ENCODE measurements at regions not wholly inside any gene's neighbourhood (a gene's known extent, or its start where the extent isn't known, plus 50 kb on each side); places are given as distances from the start of the nearest gene placed in this dataset.
"Not testable (repeated sequence)": the region's sequence is repeated elsewhere in the genome, so short reads cannot be mapped to it uniquely, and the experiment has no call there.

DNA sequence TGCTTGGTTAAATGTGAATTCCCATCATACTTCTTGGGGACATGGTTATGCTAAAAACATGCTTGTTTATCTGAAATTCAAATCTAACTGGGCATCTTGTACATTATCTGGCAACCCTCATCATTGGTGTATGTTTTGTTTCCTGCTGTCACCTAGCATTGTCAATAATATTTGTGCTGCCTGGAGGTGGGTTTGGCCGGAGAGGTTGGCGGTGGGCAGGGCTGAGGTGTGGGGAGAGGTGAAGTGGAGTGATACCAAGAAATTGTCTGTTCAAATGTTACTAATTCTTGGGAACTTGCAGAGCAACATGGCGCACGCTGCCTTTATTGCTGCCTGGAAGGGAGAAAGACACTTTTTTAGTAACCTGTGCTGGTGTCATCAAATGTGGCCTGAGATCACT is 280.5 kb downstream of the VRK1 start:
- DNase-seq, result no peak

DNA sequence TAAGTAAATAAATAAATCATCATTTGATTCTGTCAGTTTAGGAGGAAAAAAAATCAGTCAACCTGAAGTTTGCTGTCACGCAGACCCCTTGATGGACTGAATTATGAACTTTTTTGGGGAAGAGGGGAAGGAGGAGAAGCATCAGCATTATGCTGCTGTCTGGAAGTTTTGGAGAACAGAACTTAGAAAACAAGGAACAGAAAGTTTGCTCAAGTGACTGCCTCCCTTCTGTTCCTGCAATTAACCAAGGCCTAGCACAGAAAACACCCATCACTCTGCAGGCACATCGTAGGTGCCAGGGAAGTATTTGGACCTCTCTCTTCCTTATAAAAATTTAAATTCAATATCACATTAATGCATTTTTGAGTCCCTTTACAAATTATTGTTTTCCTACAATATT is 283.8 kb downstream of the VRK1 start:
- DNase-seq, result no peak

DNA sequence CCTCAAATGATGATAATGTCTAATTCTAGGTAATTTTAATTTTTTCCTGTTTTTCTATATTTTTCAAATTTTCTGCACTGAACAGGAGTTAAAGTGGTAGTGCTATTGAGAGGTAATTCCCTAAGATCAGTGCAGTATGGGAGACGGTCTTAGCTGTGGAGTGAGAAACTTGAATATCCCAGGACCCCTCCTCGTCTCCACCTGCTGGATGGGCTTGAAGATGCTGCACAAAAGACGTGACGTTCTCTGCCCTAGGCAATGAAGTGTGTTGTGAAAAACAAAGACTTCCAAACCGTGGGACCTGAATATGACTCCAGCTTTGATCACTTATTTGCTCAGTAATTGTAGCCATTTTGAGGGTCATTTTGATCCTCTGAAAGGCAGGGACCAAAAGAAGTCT is 298.1 kb downstream of the VRK1 start:
- DNase-seq, result no peak

DNA sequence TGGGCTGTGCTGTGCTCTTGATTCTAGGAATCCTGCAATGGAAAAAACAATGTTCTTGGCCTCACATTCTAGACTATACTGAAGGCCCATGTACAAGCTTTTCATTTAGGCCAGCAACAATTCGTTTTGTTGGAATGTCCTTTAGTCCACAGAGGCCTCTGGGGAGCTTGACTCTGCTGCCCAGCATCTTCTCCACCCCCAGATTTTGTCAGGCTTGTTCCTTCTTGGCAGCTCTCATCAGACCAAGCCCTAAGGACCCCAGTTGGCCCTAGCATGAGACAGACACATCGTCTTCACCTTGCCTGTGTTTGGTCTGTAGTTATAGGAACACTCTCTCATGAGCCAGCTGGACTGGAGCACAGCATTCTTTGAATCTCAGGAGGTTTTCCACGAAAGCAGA is 300.1 kb downstream of the VRK1 start:
- DNase-seq, result no peak

DNA sequence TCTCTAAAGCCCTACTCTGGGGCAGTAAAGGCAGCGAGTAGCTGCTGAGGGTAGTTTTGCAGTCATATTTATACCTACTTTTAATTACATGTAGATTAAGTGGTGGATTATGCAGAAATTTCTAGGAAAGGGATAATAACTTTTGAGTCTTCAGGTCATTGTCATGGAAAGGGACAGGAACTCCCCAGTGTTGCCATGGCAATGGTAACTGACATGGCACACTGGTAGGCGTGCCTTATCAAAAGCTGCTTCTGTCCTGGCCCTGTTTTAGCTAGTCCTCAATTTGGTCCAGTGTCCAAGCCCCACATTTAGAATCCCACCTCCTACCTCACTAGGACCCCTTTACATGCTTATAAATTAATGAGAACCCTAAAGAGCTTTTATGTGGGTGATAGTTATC is 303.1 kb downstream of the VRK1 start:
- DNase-seq, result no peak

DNA sequence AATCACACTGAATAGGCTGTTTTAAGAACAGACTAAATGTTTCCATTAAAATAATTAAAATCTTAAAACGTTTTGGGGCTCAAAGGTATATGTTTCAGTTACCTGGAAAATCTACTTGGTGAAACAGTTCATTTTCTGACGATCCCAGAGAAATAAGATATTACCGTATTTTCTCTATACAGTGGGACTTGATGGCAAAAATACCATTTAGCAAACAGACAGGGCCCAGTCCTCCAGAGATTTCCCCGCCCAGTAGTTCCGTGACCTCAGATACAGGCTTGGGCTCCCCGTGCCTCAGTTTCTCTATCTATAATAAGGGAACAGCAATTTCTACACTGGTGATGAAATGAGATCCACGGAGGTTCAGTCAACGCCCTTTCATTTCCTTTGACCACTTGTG is 304.4 kb downstream of the VRK1 start:
- no peak for DNase-seq

DNA sequence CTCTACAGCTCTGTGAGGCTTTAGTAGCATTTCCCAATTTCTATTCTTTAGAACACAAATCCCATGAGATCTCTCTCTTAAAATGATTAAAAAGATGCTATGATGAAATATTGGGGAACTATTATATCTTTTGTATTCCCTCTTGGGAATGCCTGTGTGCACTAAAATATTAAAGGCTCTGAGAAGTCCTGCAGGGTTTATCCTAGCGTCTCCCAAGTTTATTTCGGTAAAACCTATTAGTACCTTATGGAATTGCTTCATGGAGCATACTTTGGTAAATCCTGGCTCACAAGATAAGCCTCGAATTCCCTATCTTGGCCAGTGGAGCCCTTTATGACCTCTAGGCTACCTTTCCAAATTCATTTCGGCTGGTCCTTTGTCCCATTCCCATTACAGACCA is 306.8 kb downstream of the VRK1 start:
- DNase-seq, result no peak

DNA sequence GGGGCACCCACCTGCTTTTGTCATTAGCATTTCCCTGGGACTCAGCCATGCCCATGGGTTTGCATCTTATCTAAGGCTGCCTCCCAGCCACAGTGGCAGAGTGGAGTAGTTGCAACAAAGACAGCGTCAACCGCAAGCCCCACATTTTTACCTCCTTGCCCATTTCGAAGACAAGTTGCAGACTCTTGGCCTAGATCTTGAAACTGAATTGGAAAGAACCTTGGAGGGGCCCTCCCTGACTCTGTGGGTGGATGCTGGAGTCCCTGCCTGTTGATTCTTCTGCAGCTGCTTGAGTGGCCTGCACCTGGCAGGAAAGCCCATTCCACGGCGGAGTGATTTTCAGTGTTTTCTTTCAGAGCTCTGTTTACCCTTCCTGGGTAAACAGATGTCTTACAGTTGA is 309.0 kb downstream of the VRK1 start:
- DNase-seq, result no peak

DNA sequence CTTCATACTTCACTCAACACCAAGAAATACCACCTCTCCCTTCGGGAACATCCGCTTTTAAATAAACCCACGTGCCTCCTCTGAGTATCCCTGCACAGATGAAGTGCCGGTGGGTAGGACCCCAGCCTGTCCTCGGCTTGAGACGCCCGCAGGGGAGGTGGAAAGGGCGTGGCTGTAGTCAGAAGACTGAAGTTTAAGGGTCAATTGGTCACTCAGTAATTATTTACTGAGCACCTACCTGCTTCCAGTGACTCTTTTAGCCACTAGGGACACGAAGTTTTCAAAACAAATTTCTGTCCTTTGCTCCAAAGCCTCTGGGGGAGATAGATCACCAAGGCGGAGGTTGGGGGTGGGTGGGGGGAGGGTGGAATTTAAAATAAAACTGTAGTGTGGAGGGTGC is 309.4 kb downstream of the VRK1 start:
- DNase-seq, result no peak

DNA sequence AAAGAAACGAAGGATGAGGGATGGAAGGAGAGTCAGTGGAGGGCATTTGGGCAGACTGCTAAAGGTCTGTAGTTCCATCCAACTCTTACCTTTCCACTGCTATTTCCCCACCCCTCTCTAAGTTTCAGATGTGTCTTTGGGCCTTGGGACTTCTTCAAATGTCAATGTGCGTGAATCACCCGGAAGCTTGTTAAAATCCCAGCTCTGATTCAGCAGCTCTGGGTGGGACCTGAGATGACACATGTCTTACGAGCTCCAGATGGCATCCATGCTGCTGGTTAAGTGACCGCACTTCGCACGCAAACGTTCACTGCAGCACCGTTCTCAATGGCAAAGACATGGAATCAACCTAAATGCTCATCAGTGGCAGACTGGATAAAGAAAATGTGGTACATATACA is 309.9 kb downstream of the VRK1 start:
- DNase-seq, result no peak

DNA sequence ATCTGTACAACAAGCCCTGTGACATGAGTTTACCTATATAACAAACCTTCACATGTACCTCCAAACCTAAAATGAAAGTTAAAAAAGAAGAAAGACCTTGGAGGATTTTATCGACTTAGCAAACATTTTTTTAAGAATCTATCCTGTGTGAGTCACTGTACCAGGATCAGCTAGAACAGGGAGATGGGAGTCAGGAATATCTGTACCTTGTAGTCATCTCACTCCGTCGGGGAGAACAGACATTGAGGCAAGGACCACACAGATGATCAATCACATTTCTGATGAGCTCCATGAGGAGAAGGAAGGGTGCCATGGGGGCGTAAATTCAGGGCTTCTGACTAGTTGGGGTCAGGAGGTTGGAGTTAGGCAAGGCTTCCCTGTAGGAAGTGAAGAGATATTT is 310.6 kb downstream of the VRK1 start:
- DNase-seq, result no peak

DNA sequence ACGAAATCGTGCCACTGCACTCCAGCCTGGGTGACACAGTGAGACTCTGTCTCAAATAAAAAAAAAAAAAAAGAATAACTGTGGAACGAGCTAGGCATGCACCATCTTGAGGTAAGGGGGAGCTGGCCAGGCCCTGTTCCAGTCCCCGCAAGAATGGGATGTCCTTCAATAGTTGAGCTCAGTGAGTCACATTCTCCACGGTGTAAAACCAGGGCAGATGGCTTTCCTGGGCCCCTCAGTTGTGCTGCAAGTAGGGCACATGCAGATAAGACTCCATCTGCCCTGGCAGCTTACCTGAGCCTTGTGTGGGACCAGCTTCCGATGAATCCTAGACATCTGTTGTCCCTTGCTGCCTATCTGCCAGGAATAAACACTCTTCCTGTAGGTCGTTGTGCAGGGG is 312.1 kb downstream of the VRK1 start:
- DNase-seq, result no peak

DNA sequence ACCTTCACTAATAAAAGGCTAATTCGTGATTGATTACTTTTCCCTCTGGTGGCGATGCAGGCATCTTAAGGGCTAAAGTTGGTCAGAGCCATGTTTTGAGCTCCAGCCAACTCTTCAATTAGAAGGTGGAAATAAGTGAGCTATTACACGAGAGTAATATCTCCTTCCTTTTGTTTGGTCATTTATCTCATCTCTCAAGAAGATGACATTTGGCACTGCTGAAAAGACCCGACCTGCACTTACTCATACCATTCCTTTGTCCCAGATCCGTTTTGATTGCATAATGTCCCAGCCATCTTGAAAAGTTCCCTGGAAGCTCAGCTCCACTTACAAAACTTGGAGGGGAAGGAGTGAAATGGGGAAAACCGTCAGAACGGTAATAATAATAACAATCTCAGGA is 316.2 kb downstream of the VRK1 start:
- no peak for DNase-seq

DNA sequence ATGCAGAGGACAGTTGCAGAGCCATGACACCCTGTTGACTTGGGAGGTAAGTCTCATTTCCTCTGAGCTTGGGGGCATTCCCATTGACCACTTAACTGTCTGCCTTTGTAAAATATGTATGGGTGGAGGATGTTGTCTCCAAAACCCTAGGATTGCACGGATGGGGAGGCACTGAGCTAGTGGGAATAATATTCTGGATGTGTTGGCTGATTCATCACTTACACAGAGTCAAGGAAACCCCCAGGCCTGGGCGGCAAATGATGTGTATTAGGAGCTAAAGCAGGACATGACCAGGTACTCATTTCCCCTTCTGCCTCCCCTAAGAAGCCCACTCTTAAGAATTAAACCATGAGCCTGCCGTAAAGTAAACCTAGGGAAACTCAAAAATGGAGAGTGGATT is 319.4 kb downstream of the VRK1 start:
- DNase-seq, result no peak

DNA sequence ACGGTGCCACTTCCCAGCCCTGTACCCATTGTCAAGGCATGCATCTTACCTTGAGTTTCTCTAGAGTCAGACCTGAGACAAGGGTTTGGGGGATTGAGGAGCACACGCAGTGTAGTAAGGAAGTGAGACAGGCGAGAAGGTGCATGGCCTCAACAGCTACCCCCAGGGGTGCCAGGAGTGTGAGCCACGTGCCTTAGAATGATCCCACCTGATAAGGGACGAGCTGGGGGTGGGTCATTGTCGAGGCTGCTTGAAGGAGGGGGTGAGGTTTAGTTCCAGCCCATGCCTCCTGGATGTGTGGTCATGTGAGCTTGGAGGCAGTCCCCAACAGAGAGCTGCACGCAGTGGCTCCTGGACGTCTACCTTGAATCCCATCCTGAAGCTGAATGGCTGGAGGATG is 320.5 kb downstream of the VRK1 start:
- no peak for DNase-seq

DNA sequence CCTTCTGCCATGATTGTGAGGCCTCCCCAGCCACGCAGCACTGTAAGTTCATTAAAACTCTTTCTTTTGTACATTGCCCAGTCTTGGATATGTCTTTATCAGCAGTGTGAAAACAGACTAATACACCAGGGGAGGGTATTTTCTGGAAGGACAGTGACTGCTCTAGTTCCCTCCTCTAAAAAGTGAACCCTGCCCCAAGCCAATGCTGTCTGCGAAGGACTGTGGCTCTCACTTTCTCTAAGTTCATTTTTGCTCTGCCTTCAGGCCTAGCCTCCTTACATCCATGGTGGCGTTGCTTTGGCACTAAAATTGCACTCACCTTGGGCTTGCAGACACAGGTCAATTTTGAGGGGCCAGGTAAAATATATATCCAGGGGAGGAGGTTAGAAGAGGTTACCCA is 323.0 kb downstream of the VRK1 start:
- no peak for DNase-seq

DNA sequence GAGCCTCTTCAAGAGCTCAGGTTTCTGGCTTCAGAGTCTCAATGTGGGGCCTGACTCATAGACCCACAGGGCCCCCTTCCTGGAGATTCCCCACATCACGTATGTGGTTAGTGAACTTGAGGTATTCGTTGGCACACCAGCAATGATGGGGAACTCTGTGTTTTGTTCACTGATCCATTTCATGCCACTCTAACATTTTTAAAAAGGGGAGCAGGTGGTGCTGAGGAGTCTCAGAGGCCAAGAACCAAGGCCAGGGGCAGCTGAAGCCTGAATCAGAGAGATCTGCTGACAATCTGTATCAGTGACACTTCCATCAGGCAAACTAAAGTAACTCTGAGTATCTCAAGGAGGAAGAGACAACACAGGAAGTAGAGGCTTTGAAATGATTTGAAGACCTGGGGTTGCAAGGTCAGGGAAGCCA is 323.4 kb downstream of the VRK1 start:
- peak; percentile 10 for DNase-seq

DNA sequence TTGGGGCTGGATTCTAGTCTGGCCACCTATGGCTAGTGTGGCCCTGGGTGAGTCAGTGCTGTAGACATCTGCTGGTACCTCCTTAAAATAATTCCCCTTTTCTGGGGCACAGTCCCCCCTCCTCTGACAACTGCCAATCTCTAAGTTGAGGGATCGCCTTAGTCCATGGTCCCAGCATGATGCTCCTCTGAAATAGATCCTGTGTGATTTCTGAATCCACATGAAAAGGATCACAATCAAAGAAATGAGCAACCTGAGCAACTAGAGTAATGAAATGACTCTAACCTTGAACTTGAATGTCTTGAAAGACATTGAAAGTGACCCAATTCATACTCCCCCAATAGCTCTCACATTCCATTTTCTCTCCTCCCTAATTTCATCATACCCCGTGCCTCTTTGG is 332.5 kb downstream of the VRK1 start:
- DNase-seq, result no peak

DNA sequence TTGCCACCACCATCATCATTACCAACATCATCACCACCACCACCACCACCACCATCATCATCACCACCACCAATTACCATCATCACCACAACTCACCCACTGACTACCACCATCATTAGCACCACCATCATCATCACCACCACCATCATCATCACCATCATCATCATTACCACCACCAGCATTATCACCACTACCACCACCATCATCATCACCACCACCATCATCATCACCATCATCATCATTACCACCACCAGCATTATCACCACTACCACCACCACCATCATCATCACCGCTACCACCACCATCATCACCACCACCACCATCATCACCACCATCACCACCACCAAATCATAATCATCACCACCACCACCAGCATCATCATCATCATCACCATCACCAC is 338.7 kb downstream of the VRK1 start:
- not testable (repeated sequence) for DNase-seq

DNA sequence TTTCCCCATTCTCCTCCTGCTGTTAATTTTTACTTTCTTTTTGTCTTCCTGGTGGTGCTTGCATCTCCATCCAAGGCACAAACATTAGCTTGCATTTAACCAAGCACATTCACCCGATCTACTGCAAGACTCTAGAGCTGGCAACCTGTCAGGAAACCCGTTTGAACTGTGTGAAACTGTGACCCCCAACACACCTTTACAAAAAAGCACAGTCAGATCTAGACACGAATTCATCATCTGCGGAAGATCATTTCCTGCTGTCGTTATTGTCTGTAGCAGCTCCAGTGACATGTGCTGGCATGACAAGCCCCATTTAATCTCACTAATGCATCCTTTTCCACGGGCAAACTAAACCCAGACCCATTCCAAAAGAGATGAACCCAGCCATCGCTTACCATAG is 340.5 kb downstream of the VRK1 start:
- no peak for DNase-seq

DNA sequence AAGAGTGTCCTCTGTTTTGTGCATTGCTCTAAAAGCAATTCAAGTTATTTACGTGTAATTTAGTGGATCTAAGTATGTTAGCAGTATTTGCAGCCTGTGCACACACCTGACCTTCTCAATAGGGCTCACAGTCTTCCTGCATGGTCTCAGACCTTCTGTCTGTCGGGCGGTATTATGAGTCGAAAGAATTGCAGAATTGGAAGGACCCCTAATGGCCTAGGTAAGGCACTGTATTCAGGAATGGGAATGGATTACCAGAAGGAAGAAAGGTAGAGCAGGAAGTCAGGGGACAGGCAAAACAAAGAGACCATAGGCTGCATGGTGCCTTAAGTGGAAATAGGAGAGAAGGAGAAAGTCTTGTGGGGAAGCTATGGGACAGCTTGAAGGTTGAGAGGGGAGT is 341.6 kb downstream of the VRK1 start:
- DNase-seq, result no peak

DNA sequence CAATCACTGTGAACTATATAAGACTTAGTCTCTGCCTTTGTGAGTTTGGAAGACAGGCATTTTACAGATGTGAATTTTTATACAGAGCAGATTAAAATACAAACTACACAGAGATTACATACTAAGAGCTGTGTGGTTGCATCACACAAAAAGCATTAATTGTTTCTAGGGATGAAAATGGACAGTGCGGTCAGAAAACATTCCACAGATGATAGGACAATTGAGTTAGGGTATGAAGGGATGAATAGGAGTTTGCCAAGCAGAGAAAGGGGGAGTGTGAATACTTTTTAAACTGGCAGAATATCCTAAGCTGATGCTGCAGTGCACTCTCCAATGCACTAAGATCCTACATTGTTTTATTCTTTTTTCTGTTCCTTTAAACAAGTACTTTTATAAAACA is 345.8 kb downstream of the VRK1 start:
- DNase-seq, result no peak

DNA sequence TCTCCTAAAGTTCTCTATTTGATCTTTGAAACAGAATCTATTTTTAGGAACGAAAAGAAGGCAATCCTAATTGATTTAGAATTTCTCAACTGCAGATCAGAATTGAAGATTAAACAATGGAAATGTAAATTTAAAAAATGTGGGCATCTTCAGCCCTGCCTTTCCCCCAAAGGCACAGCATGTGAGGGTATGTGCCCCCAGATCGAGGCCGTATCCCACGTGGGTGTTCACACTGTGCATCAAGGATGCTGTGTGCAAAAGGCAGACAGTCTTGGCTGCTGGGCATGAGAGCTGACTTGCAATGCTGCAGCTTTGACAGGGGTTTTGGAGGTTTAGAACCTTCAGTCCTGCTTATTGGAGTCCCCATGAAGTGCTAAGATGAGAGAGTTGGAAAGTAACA is 346.3 kb downstream of the VRK1 start:
- DNase-seq, result no peak

DNA sequence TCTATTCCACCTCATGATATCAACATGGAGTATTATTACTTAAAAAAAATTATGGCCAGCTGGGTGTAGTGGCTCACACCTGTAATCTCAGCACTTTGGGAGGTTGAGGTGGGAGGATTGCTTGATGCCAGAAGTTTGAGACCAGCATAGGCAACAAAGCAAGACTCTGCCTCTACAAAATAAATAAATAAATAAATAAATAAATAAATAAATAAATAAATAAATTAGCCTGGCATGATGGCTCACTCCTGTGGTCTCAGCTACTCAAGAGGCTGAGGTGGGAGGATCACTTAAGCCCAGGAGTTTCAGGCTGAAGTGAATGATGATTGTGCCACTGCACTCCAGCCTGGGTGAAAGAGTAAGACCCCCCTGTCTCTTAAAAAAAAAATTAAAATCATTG is 350.8 kb downstream of the VRK1 start:
- DNase-seq, result not testable (repeated sequence)

DNA sequence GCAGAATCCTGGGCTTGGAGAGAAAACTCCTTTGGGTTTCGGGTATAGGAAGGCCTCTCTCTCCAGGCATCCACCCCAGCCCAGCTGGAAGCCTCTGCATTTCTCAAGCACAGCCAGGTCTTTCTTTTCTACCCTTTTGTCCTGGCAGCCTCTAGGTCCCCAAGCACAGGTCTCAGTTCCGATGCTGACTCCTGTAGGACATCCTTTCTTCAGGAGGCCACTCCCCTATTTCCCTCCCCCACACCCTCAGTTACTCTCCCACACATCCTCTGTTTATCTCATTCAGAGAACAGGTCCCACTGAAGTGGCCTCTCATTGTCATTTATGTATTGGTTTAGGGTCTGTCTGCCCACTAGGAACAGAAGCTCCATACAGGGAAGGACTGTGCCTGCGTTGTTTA is 352.6 kb downstream of the VRK1 start:
- DNase-seq, result no peak

DNA sequence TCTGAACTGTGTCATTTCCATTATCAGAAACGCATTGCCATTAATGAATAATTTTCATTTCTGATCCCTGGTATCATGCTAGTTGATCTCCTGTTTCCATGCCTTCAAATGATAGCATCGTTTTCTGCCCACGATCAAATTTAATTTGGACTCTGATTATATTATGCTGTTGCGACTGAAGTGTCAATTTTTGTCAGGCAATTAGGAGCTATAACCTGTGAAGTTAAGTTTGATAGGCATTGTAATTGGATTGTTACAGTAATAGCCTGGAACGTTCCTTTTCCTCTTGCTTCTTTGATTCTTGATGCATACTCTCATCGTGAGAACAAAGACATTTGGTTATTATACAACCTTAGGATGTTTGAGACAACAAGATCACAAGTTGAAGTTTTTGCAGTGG is 356.3 kb downstream of the VRK1 start:
- DNase-seq, result no peak
